Neuron (in vitro differentiated cells): ENCODE measurements at regions not wholly inside any gene's neighbourhood (a gene's known extent, or its start where the extent isn't known, plus 50 kb on each side); places are given as distances from the start of the nearest gene placed in this dataset.
"Not testable (repeated sequence)": the region's sequence is repeated elsewhere in the genome, so short reads cannot be mapped to it uniquely, and the experiment has no call there.

Experiments
- H2AFZ ChIP-seq: one replicate; pipeline ENCODE4 v1.6.1; 2013; ENCODE audit warnings: low read depth, mild to moderate bottlenecking, inconsistent platforms, low read length, moderate library complexity
- H3K27me3 ChIP-seq: one replicate; pipeline ENCODE4 v1.6.1; 2013; ENCODE audit warnings: low read length; ENCODE audit not compliant: insufficient read depth
- H3K36me3 ChIP-seq: one replicate; pipeline ENCODE4 v1.6.1; 2013; ENCODE audit warnings: low read length; ENCODE audit not compliant: insufficient read depth
- H3K4me1 ChIP-seq: one replicate; pipeline ENCODE4 v1.6.1; 2013; ENCODE audit warnings: low read length; ENCODE audit not compliant: insufficient read depth
- H3K4me3 ChIP-seq: 2 replicates; pipeline ENCODE4 v1.5.1; 2013; ENCODE audit warnings: mild to moderate bottlenecking, low read length, moderate library complexity
- H3K9me3 ChIP-seq: one replicate; pipeline ENCODE4 v1.6.1; 2013; ENCODE audit warnings: low read length

GRCh38 chr7:91767820-91768219, 112.7 kb downstream of the MTERF1 start:
- Histone ChIP-seq H3K27me3 (no peaks in the 10 kb centered on the region), H3K36me3 (no peaks in the 10 kb centered on the region), H3K4me3 (no peak overlapping the region), H2AFZ (no peak overlapping the region), H3K9me3 (no peaks in the 10 kb centered on the region), H3K4me1 (no peaks in the 10 kb centered on the region)

- Histone ChIP-seq H3K36me3 (no peaks in the 10 kb centered on the region), H3K4me1 (no peaks in the 10 kb centered on the region), H3K4me3 (no peak overlapping the region), H3K9me3 (no peaks in the 10 kb centered on the region), H3K27me3 (no peaks in the 10 kb centered on the region), H2AFZ (no peak overlapping the region)
Measured at GRCh38 chr7:91771394-91771793, 109.1 kb downstream of the MTERF1 start.

- H3K4me3 ChIP-seq, result no peak overlapping the region
- no peaks in the 10 kb centered on the region for H3K27me3 ChIP-seq
- H3K9me3 ChIP-seq, result no peaks in the 10 kb centered on the region
- H3K36me3 ChIP-seq, result no peaks in the 10 kb centered on the region
- H3K4me1 ChIP-seq, result no peaks in the 10 kb centered on the region
- H2AFZ ChIP-seq, result no peak overlapping the region
Measured at GRCh38 chr7:91771921-91772815, 108.3 kb downstream of the MTERF1 start.

- H3K9me3 ChIP-seq, result no peaks in the 10 kb centered on the region
- H3K27me3 ChIP-seq, result no peaks in the 10 kb centered on the region
- no peaks in the 10 kb centered on the region for H3K4me1 ChIP-seq
- no peak overlapping the region for H2AFZ ChIP-seq
- H3K36me3 ChIP-seq, result no peaks in the 10 kb centered on the region
- H3K4me3 ChIP-seq, result no peak overlapping the region
Measured at GRCh38 chr7:91776171-91776570, 104.3 kb downstream of the MTERF1 start.

GRCh38 chr7:91777522-91777921, 103.0 kb downstream of the MTERF1 start:
- Histone ChIP-seq H3K27me3 (no peaks in the 10 kb centered on the region), H3K4me3 (no peak overlapping the region), H3K9me3 (no peaks in the 10 kb centered on the region), H3K4me1 (no peaks in the 10 kb centered on the region), H3K36me3 (no peaks in the 10 kb centered on the region), H2AFZ (no peak overlapping the region)

- Histone ChIP-seq H3K9me3 (no peaks in the 10 kb centered on the region), H3K4me1 (no peaks in the 10 kb centered on the region), H2AFZ (no peak overlapping the region), H3K36me3 (no peaks in the 10 kb centered on the region), H3K27me3 (no peaks in the 10 kb centered on the region), H3K4me3 (no peak overlapping the region)
Measured at GRCh38 chr7:91778416-91778815, 102.1 kb downstream of the MTERF1 start.

- Histone ChIP-seq H3K4me1 (no peaks in the 10 kb centered on the region), H2AFZ (no peak overlapping the region), H3K9me3 (no peaks in the 10 kb centered on the region), H3K4me3 (no peak overlapping the region), H3K27me3 (no peaks in the 10 kb centered on the region), H3K36me3 (no peaks in the 10 kb centered on the region)
Measured at GRCh38 chr7:91780521-91780920, 100.0 kb downstream of the MTERF1 start.

- H3K9me3 ChIP-seq, result no peaks in the 10 kb centered on the region
- H3K27me3 ChIP-seq, result no peaks in the 10 kb centered on the region
- H2AFZ ChIP-seq, result no peak overlapping the region
- H3K4me3 ChIP-seq, result no peak overlapping the region
- no peaks in the 10 kb centered on the region for H3K36me3 ChIP-seq
- H3K4me1 ChIP-seq, result peaks cover 5% of the 10 kb centered on the region
Measured at GRCh38 chr7:91784469-91784868, 96.0 kb downstream of the MTERF1 start.

- Histone ChIP-seq H2AFZ (no peak overlapping the region), H3K4me1 (peaks cover 5% of the 10 kb centered on the region), H3K4me3 (no peak overlapping the region), H3K27me3 (no peaks in the 10 kb centered on the region), H3K36me3 (no peaks in the 10 kb centered on the region), H3K9me3 (peaks cover 3% of the 10 kb centered on the region)
Measured at GRCh38 chr7:91787931-91788330, 92.6 kb downstream of the MTERF1 start.

GRCh38 chr7:91789086-91789485, 91.4 kb downstream of the MTERF1 start:
- H3K36me3 ChIP-seq, result no peaks in the 10 kb centered on the region
- H2AFZ ChIP-seq, result no peak overlapping the region
- H3K9me3 ChIP-seq, result peaks cover 3% of the 10 kb centered on the region
- H3K27me3 ChIP-seq, result no peaks in the 10 kb centered on the region
- H3K4me1 ChIP-seq, result peaks cover 5% of the 10 kb centered on the region
- no peak overlapping the region for H3K4me3 ChIP-seq

- Histone ChIP-seq H3K27me3 (no peaks in the 10 kb centered on the region), H3K36me3 (no peaks in the 10 kb centered on the region), H3K9me3 (peaks cover 3% of the 10 kb centered on the region), H3K4me3 (no peak overlapping the region), H3K4me1 (peaks cover 5% of the 10 kb centered on the region), H2AFZ (no peak overlapping the region)
Measured at GRCh38 chr7:91789558-91789957, 90.9 kb downstream of the MTERF1 start.

- not testable (repeated sequence) for H3K4me3 ChIP-seq, H3K4me1 ChIP-seq, H2AFZ ChIP-seq, H3K27me3 ChIP-seq, H3K36me3 ChIP-seq, H3K9me3 ChIP-seq
Measured at GRCh38 chr7:91790646-91791045, 89.9 kb downstream of the MTERF1 start.

- Histone ChIP-seq H3K4me1 (no peaks in the 10 kb centered on the region), H3K36me3 (no peaks in the 10 kb centered on the region), H3K4me3 (no peak overlapping the region), H2AFZ (no peak overlapping the region), H3K9me3 (peaks cover 6% of the 10 kb centered on the region), H3K27me3 (no peaks in the 10 kb centered on the region)
Measured at GRCh38 chr7:91796122-91796521, 84.4 kb downstream of the MTERF1 start.

- Histone ChIP-seq H3K4me3 (no peak overlapping the region), H3K4me1 (no peaks in the 10 kb centered on the region), H3K9me3 (peaks cover 6% of the 10 kb centered on the region), H3K36me3 (no peaks in the 10 kb centered on the region), H2AFZ (no peak overlapping the region), H3K27me3 (no peaks in the 10 kb centered on the region)
Measured at GRCh38 chr7:91798425-91798824, 82.1 kb downstream of the MTERF1 start.
